Stimulated activated effector memory CD8-positive, alpha-beta T cell treated with anti-CD3 and anti-CD28 coated beads, Interleukin-12 subunit alpha, Interleukin-12 subunit beta, amount 100 ng/mL, for 72 hours (primary cell): ENCODE measurements at regions not wholly inside any gene's neighbourhood (a gene's known extent, or its start where the extent isn't known, plus 50 kb on each side); places are given as distances from the start of the nearest gene placed in this dataset.
"Not testable (repeated sequence)": the region's sequence is repeated elsewhere in the genome, so short reads cannot be mapped to it uniquely, and the experiment has no call there.

ENCODE experiments used
- ATAC-seq: fragments of 150-1000 bp; cut with Tn5 transposase; 2 replicates; pipeline ENCODE4 v1.10.0; 2021
- DNase-seq, 2 donors: peaks; one replicate each; pipeline ENCODE4 v3.0.0; 2021 to 2022; ENCODE audit warnings: low spot score in 2 of 2
- H3K27ac Mint-ChIP-seq: one replicate; pipeline ENCODE4 v1.8.0; 2022; ENCODE audit warnings: mild to moderate bottlenecking, mixed read lengths
- H3K36me3 Mint-ChIP-seq: one replicate; pipeline ENCODE4 v1.8.0; 2022; ENCODE audit warnings: mild to moderate bottlenecking, mixed read lengths
- H3K4me1 Mint-ChIP-seq: one replicate; pipeline ENCODE4 v1.8.0; 2022; ENCODE audit warnings: mixed read lengths
- H3K4me3 Mint-ChIP-seq: one replicate; pipeline ENCODE4 v1.8.0; 2022; ENCODE audit warnings: mild to moderate bottlenecking, mixed read lengths
- H3K9me3 Mint-ChIP-seq: one replicate; pipeline ENCODE4 v1.8.0; 2022; ENCODE audit warnings: mixed read lengths

- DNase-seq = no peak
- Mint-ChIP-seq H3K36me3 (no peaks in the 10 kb centered on the region), H3K4me3 (no peak overlapping the region), H3K4me1 (peaks cover 15% of the 10 kb centered on the region), H3K9me3 (no peaks in the 10 kb centered on the region), H3K27ac (no peak overlapping the region)
- ATAC-seq = no peak
Measured at GRCh38 chr14:105910426-105910825, 384.0 kb downstream of the TMEM121 start.

GRCh38 chr14:105911006-105911847 lies 384.8 kb downstream of the TMEM121 start:
- Mint-ChIP-seq H3K9me3 (peaks cover 3% of the 10 kb centered on the region), H3K27ac (no peak overlapping the region), H3K4me1 (peaks cover 15% of the 10 kb centered on the region), H3K4me3 (no peak overlapping the region), H3K36me3 (no peaks in the 10 kb centered on the region)
- ATAC-seq (no peak), DNase-seq (no peak)

GRCh38 chr14:105911848-105912292 lies 385.5 kb downstream of the TMEM121 start:
- H3K9me3 Mint-ChIP-seq, ATAC-seq, DNase-seq, H3K36me3 Mint-ChIP-seq, H3K4me3 Mint-ChIP-seq, H3K27ac Mint-ChIP-seq: not testable (repeated sequence)
- peaks cover 15% of the 10 kb centered on the region for H3K4me1 Mint-ChIP-seq

GRCh38 chr14:105912641-105913180 lies 386.3 kb downstream of the TMEM121 start:
- no peak for DNase-seq
- H3K4me1 Mint-ChIP-seq = peaks cover 14% of the 10 kb centered on the region
- H3K9me3 Mint-ChIP-seq = peaks cover 3% of the 10 kb centered on the region
- ATAC-seq = no peak
- H3K27ac Mint-ChIP-seq = no peak overlapping the region
- H3K4me3 Mint-ChIP-seq = no peak overlapping the region
- no peaks in the 10 kb centered on the region for H3K36me3 Mint-ChIP-seq

- Mint-ChIP-seq H3K4me1 (peaks cover 9% of the 10 kb centered on the region), H3K36me3 (no peaks in the 10 kb centered on the region), H3K27ac (no peak overlapping the region), H3K4me3 (no peak overlapping the region), H3K9me3 (peaks cover 3% of the 10 kb centered on the region)
- ATAC-seq = no peak
- no peak for DNase-seq
Measured at GRCh38 chr14:105913221-105913620, 386.8 kb downstream of the TMEM121 start.

GRCh38 chr14:105913861-105914260 lies 387.5 kb downstream of the TMEM121 start:
- H3K36me3 Mint-ChIP-seq = no peaks in the 10 kb centered on the region
- no peak overlapping the region for H3K27ac Mint-ChIP-seq
- ATAC-seq (no peak), DNase-seq (no peak)
- H3K9me3 Mint-ChIP-seq = peaks cover 3% of the 10 kb centered on the region
- no peak overlapping the region for H3K4me3 Mint-ChIP-seq
- peaks cover 4% of the 10 kb centered on the region for H3K4me1 Mint-ChIP-seq

- not testable (repeated sequence) for H3K4me3 Mint-ChIP-seq, ATAC-seq, H3K9me3 Mint-ChIP-seq, H3K4me1 Mint-ChIP-seq, H3K27ac Mint-ChIP-seq, DNase-seq, H3K36me3 Mint-ChIP-seq
Measured at GRCh38 chr14:105914281-105914680, 387.9 kb downstream of the TMEM121 start.

GRCh38 chr14:105914738-105915385 lies 388.5 kb downstream of the TMEM121 start:
- peaks cover 4% of the 10 kb centered on the region for H3K4me1 Mint-ChIP-seq
- H3K27ac Mint-ChIP-seq = no peak overlapping the region
- no peaks in the 10 kb centered on the region for H3K36me3 Mint-ChIP-seq
- DNase-seq (no peak), ATAC-seq (no peak)
- H3K9me3 Mint-ChIP-seq = peaks cover 3% of the 10 kb centered on the region
- H3K4me3 Mint-ChIP-seq = no peak overlapping the region

- not testable (repeated sequence) for H3K4me3 Mint-ChIP-seq, DNase-seq, H3K9me3 Mint-ChIP-seq, H3K4me1 Mint-ChIP-seq, H3K27ac Mint-ChIP-seq, H3K36me3 Mint-ChIP-seq, ATAC-seq
Measured at GRCh38 chr14:105915546-105915945, 389.2 kb downstream of the TMEM121 start.

- H3K36me3 Mint-ChIP-seq, DNase-seq, H3K4me1 Mint-ChIP-seq, H3K4me3 Mint-ChIP-seq, ATAC-seq, H3K9me3 Mint-ChIP-seq, H3K27ac Mint-ChIP-seq: not testable (repeated sequence)
Measured at GRCh38 chr14:105917136-105917932, 391.0 kb downstream of the TMEM121 start.

- ATAC-seq = no peak
Measured at GRCh38 chr14:105917933-105918436, 391.6 kb downstream of the TMEM121 start.

GRCh38 chr14:105918496-105919262 lies 392.3 kb downstream of the TMEM121 start:
- no peaks in the 10 kb centered on the region for H3K36me3 Mint-ChIP-seq
- no peaks in the 10 kb centered on the region for H3K4me1 Mint-ChIP-seq
- no peak overlapping the region for H3K27ac Mint-ChIP-seq
- H3K9me3 Mint-ChIP-seq = peaks cover 3% of the 10 kb centered on the region
- no peak for DNase-seq
- H3K4me3 Mint-ChIP-seq = no peak overlapping the region
- ATAC-seq = no peak

More at GRCh38 chr14:105917933-105918436, 391.6 kb downstream of the TMEM121 start:
- DNase-seq = no peak
- no peaks in the 10 kb centered on the region for H3K36me3 Mint-ChIP-seq
- H3K27ac Mint-ChIP-seq = no peak overlapping the region
- no peaks in the 10 kb centered on the region for H3K4me1 Mint-ChIP-seq
- H3K9me3 Mint-ChIP-seq = peaks cover 3% of the 10 kb centered on the region
- H3K4me3 Mint-ChIP-seq = no peak overlapping the region

- peaks cover 3% of the 10 kb centered on the region for H3K9me3 Mint-ChIP-seq
- H3K4me3 Mint-ChIP-seq = no peak overlapping the region
- no peaks in the 10 kb centered on the region for H3K4me1 Mint-ChIP-seq
- H3K36me3 Mint-ChIP-seq = no peaks in the 10 kb centered on the region
- no peak for ATAC-seq
- no peak overlapping the region for H3K27ac Mint-ChIP-seq
- DNase-seq = no peak
Measured at GRCh38 chr14:105919458-105920150, 393.2 kb downstream of the TMEM121 start.

GRCh38 chr14:105920151-105920700 lies 393.8 kb downstream of the TMEM121 start:
- not testable (repeated sequence) for ATAC-seq, H3K4me3 Mint-ChIP-seq

More at GRCh38 chr14:105920151-105920700, 393.8 kb downstream of the TMEM121 start:
- not testable (repeated sequence) for H3K9me3 Mint-ChIP-seq, H3K27ac Mint-ChIP-seq, DNase-seq, H3K36me3 Mint-ChIP-seq, H3K4me1 Mint-ChIP-seq
